GM18867 (cell line): ENCODE measurements at regions not wholly inside any gene's neighbourhood (a gene's known extent, or its start where the extent isn't known, plus 50 kb on each side); places are given as distances from the start of the nearest gene placed in this dataset.

Experiments
- ATAC-seq: cut with Tn5 transposase; IDR thresholded peaks from one replicate; pipeline ENCODE4 v1.9.1; 2021; ENCODE audit warnings: mild to moderate bottlenecking, moderate library complexity; ENCODE audit not compliant: unreplicated experiment

DNA sequence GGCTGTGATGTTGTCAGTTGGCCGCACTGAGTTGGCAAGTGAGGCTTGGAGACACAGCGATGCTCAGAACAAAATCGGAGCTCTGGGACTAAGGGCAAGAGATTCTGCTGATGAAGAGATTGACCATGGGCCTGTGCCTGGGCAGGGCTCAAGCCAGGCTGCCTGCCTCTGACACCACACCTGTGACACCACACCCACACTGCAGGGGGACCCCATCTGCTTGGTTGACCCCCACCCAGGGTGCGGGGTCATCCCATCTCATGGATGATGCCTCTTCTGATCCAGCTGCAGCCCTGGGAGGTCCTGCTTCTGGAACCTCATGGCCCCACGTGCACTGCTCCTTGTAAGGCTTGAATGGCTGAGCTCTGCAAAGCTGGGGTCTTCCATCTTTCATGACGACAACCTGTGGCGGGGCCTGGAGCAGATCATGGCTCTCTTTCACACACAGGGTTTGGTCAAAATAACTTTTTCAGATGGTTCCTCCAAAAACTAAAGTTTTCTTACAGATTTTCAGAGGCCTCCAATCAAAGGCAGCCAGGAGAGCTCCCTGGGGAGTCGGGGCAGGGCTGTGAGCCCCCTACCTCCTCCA lies 185.2 kb downstream of the GADD45G start:
- no peak for ATAC-seq

DNA sequence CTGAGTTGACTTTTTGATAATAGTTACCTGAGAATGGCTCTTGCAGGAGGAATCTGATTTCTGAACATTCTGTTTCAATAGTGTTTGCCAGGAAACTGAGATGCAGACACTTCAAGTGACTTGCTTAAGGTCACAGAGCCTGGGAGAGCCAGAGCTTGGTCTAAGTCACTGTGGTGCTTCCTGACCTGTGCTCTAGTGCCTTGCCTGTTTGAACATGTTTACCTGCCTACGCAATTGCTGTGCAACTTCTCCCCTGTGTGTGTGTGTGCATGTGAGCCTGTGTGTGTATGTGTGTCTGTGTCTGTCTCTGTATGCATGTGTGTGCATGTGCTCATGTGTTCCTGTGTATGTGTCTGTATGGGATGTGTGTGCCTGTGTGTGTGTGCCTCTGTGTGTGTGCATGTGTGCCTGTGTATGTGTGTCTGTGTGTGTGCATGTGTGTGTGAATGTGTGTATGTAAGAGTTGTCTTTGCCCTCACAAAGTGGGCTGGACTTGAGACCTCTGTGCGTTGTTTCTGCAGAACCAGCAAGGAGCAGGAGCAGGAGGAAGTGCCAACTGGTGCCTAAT lies 185.8 kb downstream of the GADD45G start:
- no peak for ATAC-seq

DNA sequence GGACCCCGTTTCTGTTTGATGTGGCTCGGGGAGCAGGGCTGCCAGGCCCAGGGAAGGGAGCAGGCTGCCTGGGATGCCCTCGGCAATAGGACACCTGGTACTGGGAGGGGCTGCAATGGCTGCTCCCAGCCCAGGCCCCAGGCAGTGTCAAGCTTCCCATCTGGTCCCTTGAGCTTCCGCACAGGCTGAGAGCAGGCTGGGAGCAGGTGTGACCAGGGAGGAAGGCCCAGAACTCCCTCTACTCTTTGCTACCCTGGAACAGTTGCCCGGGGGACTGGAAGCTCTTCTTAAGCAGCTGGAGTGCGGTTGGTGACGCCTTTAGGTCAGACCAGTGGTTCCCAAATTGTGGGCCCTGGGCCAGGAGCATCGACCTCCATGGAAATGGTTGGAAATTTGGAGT lies 186.9 kb downstream of the GADD45G start:
- no peak for ATAC-seq

DNA sequence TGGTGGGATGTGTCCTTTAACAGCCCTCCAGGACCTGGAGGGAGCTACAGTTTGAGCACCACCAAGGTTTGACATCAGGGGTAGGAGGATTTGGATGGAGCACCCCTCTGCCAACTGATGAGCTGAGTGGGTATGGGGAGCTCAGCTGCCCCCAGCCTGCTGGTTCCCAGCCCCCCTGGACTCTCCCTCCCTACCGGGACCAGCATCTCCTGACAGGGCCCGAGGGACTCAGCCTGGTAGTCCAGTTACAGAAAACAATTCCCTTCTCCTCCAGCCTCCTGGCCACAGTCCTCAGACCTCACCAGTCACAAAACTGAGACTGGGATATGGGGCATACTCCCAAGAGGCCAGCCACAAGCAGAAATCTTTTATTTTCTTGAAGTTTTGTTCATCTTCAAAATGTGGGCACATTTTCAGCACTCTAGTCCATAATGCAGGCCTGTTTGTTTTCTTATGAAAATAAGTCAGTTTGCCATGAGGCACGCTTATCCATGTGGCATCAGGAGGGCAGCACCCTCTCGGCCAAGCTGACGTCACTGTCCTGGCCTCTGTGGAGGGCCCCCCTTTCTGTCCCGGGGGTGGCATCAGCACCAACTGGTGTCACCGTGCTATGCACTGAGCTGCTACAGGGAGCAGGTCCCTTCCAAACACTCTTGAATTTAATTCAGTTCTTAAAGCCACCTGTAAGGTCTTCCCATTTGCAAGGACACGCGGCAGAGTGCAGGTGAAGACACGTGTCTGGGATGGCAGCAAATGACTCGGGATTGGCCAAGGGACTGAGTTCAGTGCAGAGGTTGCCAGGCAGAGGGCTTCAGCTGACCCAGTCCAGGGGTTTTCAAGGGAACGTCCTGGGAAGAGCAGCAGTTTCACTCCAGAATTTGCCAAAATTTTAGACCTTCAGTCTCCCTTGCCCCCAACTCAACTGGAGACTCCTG lies 187.6 kb downstream of the GADD45G start:
- ATAC-seq: no peak

- ATAC-seq: no peak
These were observed 188.3 kb downstream of the GADD45G start for GRCh38 chr9:89793124-89793495.

- ATAC-seq: no peak
These were observed 188.7 kb downstream of the GADD45G start for GRCh38 chr9:89793551-89793950.

DNA sequence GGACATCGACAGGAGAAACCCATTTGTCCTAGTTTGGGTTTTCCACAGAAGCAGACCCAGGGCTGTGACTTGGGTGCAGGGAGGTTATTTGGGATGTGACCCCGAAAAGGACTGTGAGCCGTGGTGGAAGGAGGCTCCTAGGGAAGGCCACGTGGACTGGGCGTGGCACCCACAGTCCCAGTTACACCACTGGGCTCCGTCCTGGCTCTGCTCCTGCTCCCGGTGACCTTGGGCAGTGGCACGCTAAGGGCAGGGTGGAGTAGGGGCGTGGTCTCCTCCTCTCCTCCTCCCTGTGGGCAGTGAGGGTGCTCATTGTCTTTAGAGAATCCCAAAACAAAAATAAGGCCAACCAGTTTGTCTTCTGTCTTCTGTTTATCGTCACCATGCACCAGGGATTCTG lies 190.1 kb downstream of the GADD45G start:
- no peak for ATAC-seq

GRCh38 chr9:89795538-89796195 lies 190.9 kb downstream of the GADD45G start:
- no peak for ATAC-seq

- ATAC-seq: no peak
These were observed 191.8 kb downstream of the GADD45G start for GRCh38 chr9:89796606-89797005.

DNA sequence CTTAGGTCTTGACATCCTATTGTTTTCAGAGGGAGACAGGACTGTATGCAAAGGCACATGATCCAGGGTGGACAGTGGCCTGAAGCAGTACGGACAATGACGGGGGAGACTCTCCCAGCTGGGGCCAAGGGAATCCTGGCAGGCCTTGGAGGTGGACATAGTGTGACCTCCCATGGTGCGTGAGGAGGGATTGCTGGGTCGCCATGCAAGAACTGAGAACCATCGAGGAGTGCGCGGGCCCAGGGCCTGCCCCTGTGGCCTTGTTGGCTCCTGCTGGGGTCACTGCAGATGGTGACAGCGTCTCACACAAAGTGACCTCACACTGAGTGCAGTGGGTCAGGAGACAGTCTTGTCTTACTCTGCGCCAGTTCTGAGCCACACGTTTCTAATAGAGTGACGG lies 192.4 kb downstream of the GADD45G start:
- no peak for ATAC-seq

DNA sequence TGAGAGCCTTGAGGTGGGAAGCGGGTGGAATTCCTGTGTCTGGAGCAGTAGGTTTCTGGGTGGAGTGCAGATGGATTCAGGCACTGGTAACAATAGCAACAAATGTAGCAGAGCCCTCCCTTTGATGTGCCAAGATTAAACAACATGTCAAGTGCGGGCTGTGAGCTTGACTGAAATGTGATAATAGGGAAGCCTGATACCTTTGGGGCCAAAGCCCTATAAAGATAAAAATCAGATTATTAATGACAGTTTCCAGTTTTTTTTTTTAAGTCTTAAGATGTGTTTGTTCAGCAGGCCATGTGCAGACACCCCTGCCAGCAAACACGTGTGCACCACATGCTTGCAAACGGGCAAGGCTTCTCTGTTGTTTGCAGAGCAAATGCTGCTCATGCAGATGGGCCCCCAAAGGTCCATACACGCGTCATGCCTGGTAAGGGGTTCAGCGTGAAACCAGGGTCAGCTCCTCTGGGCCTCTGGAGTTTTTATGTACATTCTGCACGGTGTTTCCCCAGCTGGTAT lies 193.2 kb downstream of the GADD45G start:
- no peak for ATAC-seq

GRCh38 chr9:89798547-89799120 lies 193.8 kb downstream of the GADD45G start:
- no peak for ATAC-seq

- no peak for ATAC-seq
These were observed 194.4 kb downstream of the GADD45G start for GRCh38 chr9:89799221-89799620.

- no peak for ATAC-seq
These were observed 195.0 kb downstream of the GADD45G start for GRCh38 chr9:89799766-89800165.

GRCh38 chr9:89801341-89801740 lies 196.5 kb downstream of the GADD45G start:
- no peak for ATAC-seq

- no peak for ATAC-seq
These were observed 197.2 kb downstream of the GADD45G start for GRCh38 chr9:89801742-89802670.

DNA sequence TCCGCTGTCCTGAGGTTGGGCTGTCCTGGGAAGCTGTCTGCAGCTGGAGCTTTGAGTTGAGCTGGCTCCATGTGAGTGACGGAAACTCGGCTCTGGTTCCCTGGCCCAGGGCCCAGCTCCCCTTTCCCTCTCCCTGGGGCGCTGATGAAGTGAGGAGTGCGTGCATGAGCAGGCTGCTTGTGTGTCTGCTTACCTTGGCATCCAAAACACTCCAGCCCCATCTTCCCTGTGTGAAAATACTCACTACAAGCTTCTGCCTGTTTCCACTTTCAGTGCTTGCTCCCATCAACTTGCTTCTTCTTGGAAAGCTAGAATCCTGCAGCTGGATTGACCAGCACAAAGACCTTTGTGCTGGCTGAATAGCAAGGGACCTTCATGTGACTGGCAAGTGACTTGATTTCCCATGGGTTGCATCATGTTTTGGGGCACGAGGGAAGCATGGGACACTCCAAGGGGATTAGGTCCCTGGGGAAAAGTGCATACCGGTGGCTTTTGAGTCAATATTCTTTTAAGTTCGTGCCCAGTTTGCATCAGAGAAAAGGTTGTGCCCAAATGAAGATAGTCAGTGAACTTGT lies 198.1 kb downstream of the GADD45G start:
- no peak for ATAC-seq

- ATAC-seq: no peak
These were observed 198.6 kb downstream of the GADD45G start for GRCh38 chr9:89803403-89803802.

GRCh38 chr9:89804766-89805531 lies 200.1 kb downstream of the GADD45G start:
- no peak for ATAC-seq
